ENCODE measurements at regions not wholly inside any gene's neighbourhood (a gene's known extent, or its start where the extent isn't known, plus 50 kb on each side); places are given as distances from the start of the nearest gene placed in this dataset.
"Not testable (repeated sequence)": the region's sequence is repeated elsewhere in the genome, so short reads cannot be mapped to it uniquely, and the experiment has no call there.

GRCh38 chr1:228796945-228797344, 61.7 kb downstream of the RHOU start:
- DNase-seq = not testable (repeated sequence)

DNA sequence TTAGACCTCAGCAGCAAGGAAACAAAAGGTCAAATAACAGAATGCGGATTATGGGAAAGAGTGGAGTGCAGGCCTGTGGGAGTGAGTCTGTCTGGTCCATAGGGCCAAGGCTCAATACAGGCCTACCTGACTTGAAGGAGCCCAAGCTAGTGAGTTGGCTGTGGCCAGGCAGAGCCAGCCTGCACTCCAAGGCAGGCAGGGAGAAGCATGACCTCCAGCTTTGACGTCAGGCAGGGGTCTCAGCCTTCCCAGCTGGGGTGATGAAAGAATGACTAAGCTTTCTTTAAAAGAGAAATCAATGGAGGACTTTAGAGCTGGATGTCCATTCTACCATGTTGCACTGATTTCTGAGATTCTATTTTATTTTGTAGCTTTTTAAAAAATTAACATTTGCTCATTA, 62.8 kb downstream of the RHOU start:
- DNase-seq = no peak

DNA sequence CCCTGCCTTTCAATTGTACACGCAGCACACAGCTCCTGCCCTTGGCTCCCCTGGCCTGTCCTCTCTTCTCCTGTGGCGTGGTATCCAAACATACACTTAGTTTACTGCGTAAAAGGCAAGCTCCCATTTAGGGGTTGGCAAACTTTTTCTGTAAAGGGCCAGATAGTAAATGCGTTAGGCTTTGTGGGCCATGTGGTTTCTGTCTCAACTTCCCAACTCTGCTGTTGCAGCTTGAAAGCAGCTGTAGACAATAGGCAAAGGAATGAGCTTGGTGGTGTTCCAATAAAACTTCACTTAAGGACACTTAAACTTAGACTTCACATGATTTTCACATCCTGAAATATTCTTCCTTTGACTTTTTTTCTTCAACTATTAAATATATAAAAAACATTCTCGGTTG, 63.3 kb downstream of the RHOU start:
- DNase-seq = no peak

- no peak for DNase-seq
Observed at GRCh38 chr1:228799924-228800323, 64.6 kb downstream of the RHOU start.

DNA sequence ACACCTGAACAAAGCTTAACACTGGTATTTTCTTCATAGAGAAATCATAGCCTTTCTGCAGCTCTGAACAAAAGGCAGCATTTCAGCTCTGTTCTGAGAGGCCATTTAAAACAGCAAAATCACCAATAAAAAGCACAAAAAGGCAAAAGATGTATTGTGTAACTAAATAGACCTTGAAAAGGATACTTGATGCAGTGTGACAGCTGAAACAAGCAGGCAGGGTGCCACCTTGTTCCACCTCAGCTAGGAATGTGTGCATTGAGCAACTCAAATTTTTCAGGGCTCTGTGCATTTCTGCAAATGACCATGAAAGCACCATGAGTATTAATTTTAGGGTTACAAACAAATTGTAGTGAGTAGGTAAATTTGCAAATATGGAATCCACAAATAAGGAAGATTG, 65.8 kb downstream of the RHOU start:
- DNase-seq = no peak

DNA sequence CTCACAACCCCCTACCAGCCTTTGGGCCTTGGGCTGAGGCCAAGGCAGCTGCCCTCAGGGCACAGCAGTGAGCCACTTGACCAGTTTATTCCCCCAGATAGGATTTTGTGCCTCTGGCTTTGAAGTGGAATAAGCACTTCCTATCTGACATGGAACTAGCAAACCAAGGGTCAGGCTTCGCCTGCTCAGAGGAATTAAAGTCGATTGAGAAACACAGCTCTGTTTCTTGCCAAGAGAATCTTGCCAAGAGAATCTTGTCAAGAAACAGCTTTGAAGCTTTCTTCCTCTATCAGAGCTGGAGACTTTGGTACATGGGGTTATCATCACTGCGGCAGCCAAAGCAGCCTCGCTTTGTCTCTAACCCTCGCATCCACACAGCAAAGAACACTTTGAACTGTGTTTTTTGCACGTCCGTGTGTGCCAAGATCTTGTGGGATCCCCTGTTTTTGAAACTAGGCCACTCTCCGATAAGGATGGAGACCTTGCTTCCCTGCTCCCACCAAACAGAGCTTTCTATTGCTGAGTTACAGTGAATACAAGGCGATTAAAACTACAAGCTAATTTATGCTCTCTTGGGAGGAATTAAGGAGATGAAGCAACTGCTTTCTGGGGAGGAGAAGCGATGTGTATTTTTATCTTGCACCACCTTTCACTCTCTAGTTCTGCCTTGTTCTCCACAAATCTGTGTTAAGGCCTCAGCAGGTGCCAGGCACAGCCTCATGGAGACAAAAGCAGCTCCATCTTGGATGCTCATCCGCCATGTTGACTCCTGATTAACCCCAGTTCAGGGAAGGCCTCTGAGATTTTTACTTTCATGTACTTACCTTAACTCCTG, 67.3 kb downstream of the RHOU start:
- no peak for DNase-seq

- DNase-seq = no peak
Observed at GRCh38 chr1:228803421-228803820, 68.1 kb downstream of the RHOU start.

- DNase-seq = no peak
Observed at GRCh38 chr1:228804173-228804572, 68.9 kb downstream of the RHOU start.

DNA sequence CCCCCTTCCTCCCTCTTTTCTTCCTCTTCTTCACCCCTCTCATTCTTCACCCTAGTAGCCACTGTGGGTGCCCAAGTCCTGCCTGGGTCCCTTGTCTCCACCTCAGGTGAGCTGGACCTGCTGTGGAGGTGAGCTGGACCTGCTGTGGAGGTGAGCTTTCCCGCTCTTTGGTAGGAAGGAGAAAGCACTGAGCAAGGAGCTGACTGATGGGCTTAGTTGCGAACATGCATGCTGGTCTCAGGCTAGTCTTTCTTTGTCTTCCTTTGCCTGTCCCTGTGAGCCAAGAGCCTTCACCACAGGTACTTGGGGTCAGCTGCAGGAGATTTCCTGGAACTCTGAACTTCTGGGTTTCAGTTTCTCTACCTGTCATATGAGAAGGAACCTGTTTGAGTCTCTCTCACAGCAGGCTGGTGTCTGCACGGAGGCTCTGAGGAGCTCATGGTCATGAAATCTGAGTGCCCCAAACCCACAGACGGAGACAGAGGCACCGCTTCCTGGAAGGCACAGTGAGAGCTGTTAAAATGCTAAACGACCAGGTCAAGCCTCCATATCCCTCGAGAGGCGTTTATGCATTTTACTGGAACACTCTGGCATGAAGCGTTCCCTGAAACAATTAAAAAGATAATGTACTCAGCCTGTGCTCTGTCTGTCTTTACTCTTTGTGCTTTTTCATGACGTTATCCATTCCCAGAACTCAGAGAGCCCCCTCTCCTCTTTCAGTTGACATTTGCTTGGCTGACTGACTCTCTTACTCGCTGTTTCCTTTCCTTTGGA, 69.5 kb downstream of the RHOU start:
- DNase-seq = no peak

DNA sequence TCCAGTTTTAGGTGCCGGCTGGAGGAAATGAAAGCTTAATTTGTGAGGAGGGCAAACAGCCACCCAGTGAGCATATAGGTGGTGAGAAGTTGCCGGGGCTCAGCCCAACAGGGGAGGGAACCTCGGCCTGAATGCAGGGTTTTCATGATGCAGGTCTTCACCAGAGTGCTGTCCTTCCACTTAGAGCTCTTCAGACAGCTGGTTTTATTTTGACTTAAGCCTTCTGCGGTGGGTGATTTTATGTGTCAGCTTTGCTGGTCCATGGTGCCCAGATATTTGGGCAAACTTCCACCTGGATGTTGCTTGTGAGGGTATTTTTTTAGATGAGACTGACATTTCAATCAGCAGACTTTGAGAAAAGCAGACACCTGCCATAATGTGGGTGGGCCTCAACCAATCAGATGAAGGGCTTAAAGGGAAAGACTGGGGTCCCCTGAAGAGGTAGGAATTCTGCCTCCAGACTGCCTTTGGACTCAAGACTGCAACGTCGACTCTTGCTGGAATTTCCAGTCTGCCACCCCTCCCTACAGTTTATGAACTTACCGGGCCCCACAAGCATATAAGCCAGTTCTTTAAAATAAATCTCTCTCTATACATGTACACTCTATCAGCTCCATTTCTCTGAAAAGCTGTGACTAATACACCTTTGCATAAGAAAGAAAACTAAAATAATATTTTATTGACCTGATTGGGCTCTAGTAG, 72.8 kb downstream of the RHOU start:
- no peak for DNase-seq

- no peak for DNase-seq
Observed at GRCh38 chr1:228809621-228810394, 74.5 kb downstream of the RHOU start.

DNA sequence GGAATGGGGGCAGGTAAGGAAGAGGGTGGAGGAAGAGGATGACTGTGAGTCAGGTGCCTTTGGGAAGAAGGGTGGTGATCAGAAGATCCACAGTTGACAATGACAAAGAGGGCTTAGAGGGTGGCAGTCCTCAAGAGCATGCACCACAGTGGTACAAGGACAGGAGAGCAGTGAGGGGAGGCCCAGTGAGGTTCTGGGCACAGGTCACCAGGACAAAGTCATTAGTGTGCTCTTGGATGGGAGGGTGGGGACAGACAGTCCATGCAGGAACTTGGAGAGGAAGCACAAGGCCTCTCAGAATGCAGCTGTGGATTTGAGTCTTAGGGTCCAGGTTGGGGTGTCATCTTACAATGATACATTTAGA, 75.1 kb downstream of the RHOU start:
- no peak for DNase-seq

DNA sequence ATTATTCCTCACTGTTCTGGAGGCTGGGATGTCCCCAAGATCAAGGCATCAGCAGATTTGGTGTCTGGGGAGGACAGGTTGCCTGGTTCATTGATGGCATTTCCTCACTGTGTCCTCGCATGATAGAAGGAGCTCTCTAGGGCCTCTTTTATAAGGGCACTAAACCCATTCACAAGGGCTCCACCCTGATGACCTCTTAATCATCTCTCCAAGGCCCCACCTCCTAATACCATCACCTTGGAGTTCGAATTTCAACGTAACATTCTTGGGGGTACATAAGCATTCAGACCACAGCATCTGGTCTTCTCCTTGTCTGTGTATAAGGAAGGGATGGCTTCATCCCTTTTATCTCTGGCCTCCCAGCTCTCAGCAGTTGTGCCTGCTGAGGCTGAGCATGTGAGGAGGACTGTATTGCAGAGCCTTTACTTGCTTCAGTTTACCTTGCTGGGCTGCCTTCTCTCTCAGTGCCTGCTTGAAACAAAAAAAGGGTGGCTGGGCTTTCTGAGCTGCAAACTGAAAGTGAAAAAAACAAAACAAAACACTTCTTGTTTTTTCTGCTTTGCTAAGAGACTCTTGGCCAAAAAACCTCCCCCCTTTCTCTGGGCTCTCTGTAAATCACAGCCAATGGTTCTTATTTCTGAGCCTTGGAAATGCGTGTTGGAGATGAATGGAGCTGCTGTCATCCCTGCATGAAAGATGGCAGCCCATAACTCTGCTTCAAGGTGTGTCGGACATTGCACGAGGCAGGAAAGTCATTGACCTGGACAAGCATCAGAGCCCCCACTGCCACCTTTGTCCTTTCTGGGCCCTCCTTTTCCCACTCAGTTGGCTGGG, 75.8 kb downstream of the RHOU start:
- no peak for DNase-seq

DNA sequence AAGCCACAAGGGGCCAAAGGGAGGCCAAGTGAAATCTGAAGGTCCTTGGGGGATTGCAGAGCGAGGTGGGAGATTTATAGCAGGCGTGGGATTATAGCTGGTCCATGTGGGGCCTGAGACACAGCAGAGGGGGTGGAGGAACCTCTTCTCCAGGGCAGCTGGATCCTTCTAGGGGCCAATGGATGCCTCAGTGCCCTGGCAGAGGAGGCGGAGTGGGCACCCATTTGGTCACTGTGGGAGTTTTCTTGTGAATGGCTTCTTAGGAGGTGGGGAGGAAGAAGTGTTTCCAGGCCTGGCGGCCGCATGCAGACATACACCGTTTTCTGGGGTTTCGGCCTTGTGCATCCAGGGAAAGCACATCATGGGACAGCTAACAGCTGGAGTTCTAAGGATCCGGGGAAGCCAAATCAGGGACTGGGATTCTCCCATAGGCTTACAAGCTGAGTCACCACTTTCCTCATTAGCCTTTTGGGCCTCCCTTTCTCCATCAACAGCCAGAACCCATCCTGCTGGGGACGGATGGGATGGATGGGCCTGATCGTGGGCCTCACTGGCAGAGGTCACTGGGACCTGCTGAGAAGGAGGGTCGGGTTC, 76.5 kb downstream of the RHOU start:
- no peak for DNase-seq

GRCh38 chr1:228812961-228813360, 77.7 kb downstream of the RHOU start:
- DNase-seq = no peak

- no peak for DNase-seq
Observed at GRCh38 chr1:228814176-228814575, 78.9 kb downstream of the RHOU start.

DNA sequence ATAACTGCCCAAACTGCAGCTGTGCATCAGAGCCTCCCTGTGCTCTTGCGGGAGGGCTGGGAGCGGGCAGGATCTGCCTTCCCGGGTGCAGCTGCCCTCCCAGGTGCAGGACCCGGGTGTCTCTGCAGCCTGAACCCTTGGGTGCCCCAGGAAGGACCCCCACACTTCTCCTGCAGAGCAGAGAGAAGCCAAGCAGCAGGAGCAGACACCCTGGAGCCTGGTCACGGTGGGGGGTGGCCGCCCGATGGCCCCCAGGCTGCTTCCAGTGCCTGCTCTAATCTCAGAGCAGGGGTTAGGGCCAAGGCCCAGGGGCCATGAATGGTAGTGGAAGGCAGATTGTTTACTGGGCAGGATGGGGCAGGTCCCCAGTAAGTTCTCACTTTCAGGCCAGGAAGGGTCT, 83.0 kb downstream of the RHOU start:
- no peak for DNase-seq

- DNase-seq = no peak
Observed at GRCh38 chr1:228818928-228819630, 83.8 kb downstream of the RHOU start.

DNA sequence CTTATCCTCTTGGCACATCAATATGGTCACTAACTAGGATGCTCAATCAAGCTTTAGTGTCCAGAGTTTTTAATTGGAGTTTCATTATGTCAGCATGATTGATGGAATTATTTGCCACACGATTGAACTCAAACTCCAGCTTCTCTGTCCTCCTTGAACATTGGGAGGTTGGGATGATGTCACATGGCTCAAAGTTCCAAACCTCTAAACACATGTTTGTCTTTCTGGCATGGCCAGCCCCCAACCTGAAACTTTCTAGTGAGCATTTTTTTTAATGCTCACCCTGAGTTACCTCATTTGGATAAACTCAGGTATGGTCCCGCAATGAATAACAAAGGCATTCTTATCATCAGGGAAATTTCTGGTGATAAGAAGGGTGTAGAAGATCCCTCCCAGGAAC, 86.0 kb downstream of the RHOU start:
- no peak for DNase-seq

GRCh38 chr1:228823200-228823599, 87.9 kb downstream of the RHOU start:
- DNase-seq = no peak

DNA sequence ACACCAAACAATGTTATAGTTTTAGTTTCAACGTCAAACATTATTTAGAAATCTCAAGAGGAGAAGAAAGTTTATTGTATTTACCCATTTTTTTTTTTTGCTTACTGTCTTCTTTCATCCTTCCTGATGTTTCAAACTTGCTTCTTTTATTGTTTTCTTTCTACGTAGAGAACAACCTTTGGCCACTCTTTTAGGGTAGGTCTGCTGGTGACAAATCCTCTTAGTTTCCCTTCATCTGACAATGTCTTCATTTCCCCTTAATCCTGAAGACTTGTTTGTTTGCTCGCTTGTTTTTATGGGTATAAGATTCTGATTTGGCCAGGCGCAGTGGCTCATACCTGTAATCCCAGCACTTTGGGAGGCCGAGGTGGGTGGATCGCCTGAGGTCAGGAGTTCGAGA, 89.1 kb downstream of the RHOU start:
- no peak for DNase-seq
